SK-N-SH treated with all-trans-retinoic acid at 6 μM for 48 hours (cell line): ENCODE measurements at regions not wholly inside any gene's neighbourhood (a gene's known extent, or its start where the extent isn't known, plus 50 kb on each side); places are given as distances from the start of the nearest gene placed in this dataset.

Source experiments
- ATAC-seq: fragments of 200-7000 bp; cut with Tn5 transposase; 3 replicates; pipeline ENCODE4 v1.9.1; 2020; ENCODE audit warnings: mild to moderate bottlenecking, moderate library complexity
- BACH2 ChIP-seq: fragments of 250-450 bp; sonication (Bioruptor Pico); IDR thresholded peaks from 2 replicates; pipeline ENCODE4 v1.9.0; 2021; ENCODE audit warnings: mild to moderate bottlenecking, borderline replicate concordance
- CSDC2 ChIP-seq: fragments of 250-450 bp; sonication (Bioruptor Pico); IDR thresholded peaks from 2 replicates; pipeline ENCODE4 v1.5.0; 2020; ENCODE audit warnings: mild to moderate bottlenecking, moderate library complexity
- ESRRG ChIP-seq: fragments of 250-450 bp; sonication (Bioruptor Pico); IDR thresholded peaks from 2 replicates; pipeline ENCODE4 v1.6.1; 2021; ENCODE audit warnings: mild to moderate bottlenecking
- GLIS3 ChIP-seq: fragments of 250-450 bp; sonication (Bioruptor Pico); IDR thresholded peaks from 2 replicates; pipeline ENCODE4 v1.5.0; 2020; ENCODE audit warnings: mild to moderate bottlenecking, moderate library complexity
- ISL1 ChIP-seq: fragments of 250-450 bp; sonication (Bioruptor Pico); IDR thresholded peaks from 2 replicates; pipeline ENCODE4 v2.1.2; 2022; ENCODE audit warnings: mild to moderate bottlenecking, moderate library complexity
- OSR1 ChIP-seq: fragments of 250-450 bp; sonication (Bioruptor Pico); IDR thresholded peaks from 2 replicates; pipeline ENCODE4 v1.8.0; 2022; ENCODE audit warnings: moderate library complexity, mild to moderate bottlenecking, inconsistent platforms
- PPARA ChIP-seq: fragments of 250-450 bp; sonication (Bioruptor Pico); IDR thresholded peaks from 2 replicates; pipeline ENCODE4 v1.5.0; 2020; ENCODE audit warnings: mild to moderate bottlenecking, borderline replicate concordance
- RARB ChIP-seq: fragments of 250-450 bp; sonication (Bioruptor Pico); IDR thresholded peaks from 2 replicates; pipeline ENCODE4 v1.8.0; 2021; ENCODE audit warnings: mild to moderate bottlenecking, moderate library complexity
- SNAI2 ChIP-seq: fragments of 250-450 bp; sonication (Bioruptor Pico); IDR thresholded peaks from 2 replicates; pipeline ENCODE4 v1.5.0; 2020; ENCODE audit warnings: mild to moderate bottlenecking, moderate library complexity
- TCF4 ChIP-seq: fragments of 250-450 bp; sonication (Bioruptor Pico); IDR thresholded peaks from 2 replicates; pipeline ENCODE4 v1.8.0; 2021; ENCODE audit warnings: mild to moderate bottlenecking, moderate library complexity, borderline replicate concordance
- TOX ChIP-seq: fragments of 250-450 bp; sonication (Bioruptor Pico); IDR thresholded peaks from 2 replicates; pipeline ENCODE4 v1.8.0; 2021; ENCODE audit warnings: mild to moderate bottlenecking, moderate library complexity, borderline replicate concordance
- ZC3H10 ChIP-seq: fragments of 250-450 bp; sonication (Bioruptor Pico); IDR thresholded peaks from 2 replicates; pipeline ENCODE4 v1.5.1; 2021; ENCODE audit warnings: mild to moderate bottlenecking, moderate library complexity
- ZFP3 ChIP-seq: fragments of 250-450 bp; sonication (Bioruptor Pico); IDR thresholded peaks from 2 replicates; pipeline ENCODE4 v1.5.0; 2020; ENCODE audit warnings: mild to moderate bottlenecking, moderate library complexity
- ZFP30 ChIP-seq: fragments of 450-650 bp; formaldehyde crosslinking; IDR thresholded peaks from 2 replicates; pipeline ENCODE4 v1.5.0; 2022; ENCODE audit warnings: mild to moderate bottlenecking, moderate library complexity
- ZNF70 ChIP-seq: fragments of 450-650 bp; formaldehyde crosslinking; IDR thresholded peaks from 2 replicates; pipeline ENCODE4 v1.5.0; 2020; ENCODE audit warnings: mild to moderate bottlenecking, moderate library complexity
- TF ChIP-seq, protein P1 (sequence below): fragments of 250-450 bp; sonication (Bioruptor Pico); IDR thresholded peaks from 2 replicates; pipeline ENCODE4 v1.5.0; 2020; ENCODE audit warnings: mild to moderate bottlenecking, moderate library complexity
- TF ChIP-seq, protein P2 (sequence below): fragments of 250-450 bp; sonication (Bioruptor Pico); IDR thresholded peaks from 2 replicates; pipeline ENCODE4 v1.5.1; 2021; ENCODE audit warnings: mild to moderate bottlenecking, moderate library complexity
- TF ChIP-seq, protein P3 (sequence below): fragments of 250-450 bp; sonication (Bioruptor Pico); IDR thresholded peaks from 2 replicates; pipeline ENCODE4 v1.8.0; 2021; ENCODE audit warnings: low read depth, mild to moderate bottlenecking, moderate library complexity, borderline replicate concordance
- TF ChIP-seq, protein P4 (sequence below): fragments of 250-450 bp; sonication (Bioruptor Pico); IDR thresholded peaks from 2 replicates; pipeline ENCODE4 v1.5.1; 2020; ENCODE audit warnings: low read depth, mild to moderate bottlenecking, moderate library complexity
- TF ChIP-seq, protein P5 (sequence below): fragments of 250-450 bp; sonication (Bioruptor Pico); IDR thresholded peaks from 2 replicates; pipeline ENCODE4 v1.8.0; 2020; ENCODE audit warnings: mild to moderate bottlenecking, moderate library complexity, borderline replicate concordance

DNA sequence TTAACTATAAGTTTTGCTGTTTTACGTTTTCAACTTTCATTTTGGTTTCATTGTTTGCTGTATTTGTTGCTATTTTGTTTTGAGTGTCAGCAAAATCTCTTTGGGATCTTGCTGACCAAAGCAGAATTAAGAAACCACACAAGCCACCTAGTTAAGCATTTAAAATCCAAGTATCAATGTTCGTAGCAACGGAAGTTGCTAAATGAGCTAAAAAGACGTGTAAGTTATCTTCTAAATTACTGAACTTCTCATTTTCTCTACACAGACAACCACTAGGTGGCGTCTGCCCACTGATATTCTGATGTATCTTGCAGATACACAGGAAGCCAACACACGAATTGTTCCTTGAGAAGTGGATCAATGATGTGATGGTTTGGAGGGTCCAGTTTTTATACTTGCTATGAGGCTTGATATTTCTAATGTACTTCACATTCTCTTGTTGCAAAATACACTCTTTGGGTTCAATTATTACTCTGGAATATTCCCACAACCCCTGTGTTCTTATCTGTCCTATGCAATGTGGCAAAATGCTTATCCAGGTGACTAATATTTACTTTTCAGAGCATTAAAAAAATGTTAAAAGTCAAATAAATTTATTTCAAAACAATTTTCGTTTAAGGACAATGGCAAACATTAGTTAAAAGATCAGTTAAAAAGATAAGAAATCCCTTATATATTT is 250.5 kb downstream of the TECRL start (continued):
- TF ChIP-seq TCF4 (CRISPR knock-in tag): no peak

DNA sequence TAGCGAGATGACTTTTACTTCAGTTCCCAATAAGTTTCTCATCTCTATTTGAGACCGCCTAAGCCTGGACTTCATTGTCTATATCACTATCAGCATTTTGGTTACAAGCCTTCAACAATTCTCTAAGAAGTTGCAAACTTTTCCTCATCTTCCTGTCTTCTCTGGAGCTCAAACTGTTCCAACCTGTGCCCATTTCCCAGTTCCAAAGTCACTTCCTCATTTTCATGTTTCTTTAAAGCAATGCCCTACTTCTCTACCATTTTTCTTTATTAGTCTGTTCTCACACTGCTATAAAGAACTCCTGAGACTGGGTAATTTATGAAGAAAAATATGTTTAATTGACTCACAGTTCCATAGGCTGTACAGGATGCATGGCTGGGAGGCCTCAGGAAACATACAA is 251.9 kb downstream of the TECRL start:
- TF ChIP-seq, protein P1, sequence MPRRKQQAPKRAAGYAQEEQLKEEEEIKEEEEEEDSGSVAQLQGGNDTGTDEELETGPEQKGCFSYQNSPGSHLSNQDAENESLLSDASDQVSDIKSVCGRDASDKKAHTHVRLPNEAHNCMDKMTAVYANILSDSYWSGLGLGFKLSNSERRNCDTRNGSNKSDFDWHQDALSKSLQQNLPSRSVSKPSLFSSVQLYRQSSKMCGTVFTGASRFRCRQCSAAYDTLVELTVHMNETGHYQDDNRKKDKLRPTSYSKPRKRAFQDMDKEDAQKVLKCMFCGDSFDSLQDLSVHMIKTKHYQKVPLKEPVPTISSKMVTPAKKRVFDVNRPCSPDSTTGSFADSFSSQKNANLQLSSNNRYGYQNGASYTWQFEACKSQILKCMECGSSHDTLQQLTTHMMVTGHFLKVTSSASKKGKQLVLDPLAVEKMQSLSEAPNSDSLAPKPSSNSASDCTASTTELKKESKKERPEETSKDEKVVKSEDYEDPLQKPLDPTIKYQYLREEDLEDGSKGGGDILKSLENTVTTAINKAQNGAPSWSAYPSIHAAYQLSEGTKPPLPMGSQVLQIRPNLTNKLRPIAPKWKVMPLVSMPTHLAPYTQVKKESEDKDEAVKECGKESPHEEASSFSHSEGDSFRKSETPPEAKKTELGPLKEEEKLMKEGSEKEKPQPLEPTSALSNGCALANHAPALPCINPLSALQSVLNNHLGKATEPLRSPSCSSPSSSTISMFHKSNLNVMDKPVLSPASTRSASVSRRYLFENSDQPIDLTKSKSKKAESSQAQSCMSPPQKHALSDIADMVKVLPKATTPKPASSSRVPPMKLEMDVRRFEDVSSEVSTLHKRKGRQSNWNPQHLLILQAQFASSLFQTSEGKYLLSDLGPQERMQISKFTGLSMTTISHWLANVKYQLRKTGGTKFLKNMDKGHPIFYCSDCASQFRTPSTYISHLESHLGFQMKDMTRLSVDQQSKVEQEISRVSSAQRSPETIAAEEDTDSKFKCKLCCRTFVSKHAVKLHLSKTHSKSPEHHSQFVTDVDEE: no peak
- TF ChIP-seq RARB (CRISPR knock-in tag) (no peak), SNAI2 (CRISPR knock-in tag) (no peak), TCF4 (CRISPR knock-in tag) (no peak), BACH2 (CRISPR knock-in tag) (no peak), ZC3H10 (CRISPR knock-in tag) (no peak), GLIS3 (CRISPR knock-in tag) (no peak), TOX (CRISPR knock-in tag) (no peak), ISL1 (CRISPR knock-in tag) (no peak), ZNF70 (no peak), CSDC2 (CRISPR knock-in tag) (no peak)
- TF ChIP-seq, protein P2, sequence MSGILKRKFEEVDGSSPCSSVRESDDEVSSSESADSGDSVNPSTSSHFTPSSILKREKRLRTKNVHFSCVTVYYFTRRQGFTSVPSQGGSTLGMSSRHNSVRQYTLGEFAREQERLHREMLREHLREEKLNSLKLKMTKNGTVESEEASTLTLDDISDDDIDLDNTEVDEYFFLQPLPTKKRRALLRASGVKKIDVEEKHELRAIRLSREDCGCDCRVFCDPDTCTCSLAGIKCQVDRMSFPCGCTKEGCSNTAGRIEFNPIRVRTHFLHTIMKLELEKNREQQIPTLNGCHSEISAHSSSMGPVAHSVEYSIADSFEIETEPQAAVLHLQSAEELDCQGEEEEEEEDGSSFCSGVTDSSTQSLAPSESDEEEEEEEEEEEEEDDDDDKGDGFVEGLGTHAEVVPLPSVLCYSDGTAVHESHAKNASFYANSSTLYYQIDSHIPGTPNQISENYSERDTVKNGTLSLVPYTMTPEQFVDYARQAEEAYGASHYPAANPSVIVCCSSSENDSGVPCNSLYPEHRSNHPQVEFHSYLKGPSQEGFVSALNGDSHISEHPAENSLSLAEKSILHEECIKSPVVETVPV (CRISPR knock-in tag): no peak
- TF ChIP-seq, protein P3, sequence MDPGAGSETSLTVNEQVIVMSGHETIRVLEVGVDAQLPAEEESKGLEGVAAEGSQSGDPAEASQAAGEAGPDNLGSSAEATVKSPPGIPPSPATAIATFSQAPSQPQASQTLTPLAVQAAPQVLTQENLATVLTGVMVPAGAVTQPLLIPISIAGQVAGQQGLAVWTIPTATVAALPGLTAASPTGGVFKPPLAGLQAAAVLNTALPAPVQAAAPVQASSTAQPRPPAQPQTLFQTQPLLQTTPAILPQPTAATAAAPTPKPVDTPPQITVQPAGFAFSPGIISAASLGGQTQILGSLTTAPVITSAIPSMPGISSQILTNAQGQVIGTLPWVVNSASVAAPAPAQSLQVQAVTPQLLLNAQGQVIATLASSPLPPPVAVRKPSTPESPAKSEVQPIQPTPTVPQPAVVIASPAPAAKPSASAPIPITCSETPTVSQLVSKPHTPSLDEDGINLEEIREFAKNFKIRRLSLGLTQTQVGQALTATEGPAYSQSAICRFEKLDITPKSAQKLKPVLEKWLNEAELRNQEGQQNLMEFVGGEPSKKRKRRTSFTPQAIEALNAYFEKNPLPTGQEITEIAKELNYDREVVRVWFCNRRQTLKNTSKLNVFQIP: no peak
- TF ChIP-seq, all 23 proteins: peak for 0
- no peak for ATAC-seq

DNA sequence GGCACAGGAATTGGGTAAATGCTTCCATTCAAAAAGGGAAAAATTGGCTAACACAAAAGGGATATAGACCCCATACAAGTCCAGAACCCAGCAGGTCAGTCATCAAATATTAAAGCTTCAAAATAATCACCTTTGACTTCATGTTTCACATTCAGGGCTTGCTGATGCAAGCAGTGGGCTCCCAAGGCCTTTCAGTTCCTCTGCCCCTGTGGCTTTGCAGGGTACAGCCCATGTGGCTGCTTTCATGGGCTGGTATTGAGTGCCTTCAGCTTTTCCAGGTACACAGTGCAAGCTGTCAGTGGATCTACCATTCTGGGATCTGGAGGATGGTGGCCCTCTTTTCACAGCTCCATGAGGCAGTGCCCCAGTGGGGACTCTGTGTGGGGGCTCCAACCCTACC is 253.0 kb downstream of the TECRL start:
- TF ChIP-seq, protein P4, sequence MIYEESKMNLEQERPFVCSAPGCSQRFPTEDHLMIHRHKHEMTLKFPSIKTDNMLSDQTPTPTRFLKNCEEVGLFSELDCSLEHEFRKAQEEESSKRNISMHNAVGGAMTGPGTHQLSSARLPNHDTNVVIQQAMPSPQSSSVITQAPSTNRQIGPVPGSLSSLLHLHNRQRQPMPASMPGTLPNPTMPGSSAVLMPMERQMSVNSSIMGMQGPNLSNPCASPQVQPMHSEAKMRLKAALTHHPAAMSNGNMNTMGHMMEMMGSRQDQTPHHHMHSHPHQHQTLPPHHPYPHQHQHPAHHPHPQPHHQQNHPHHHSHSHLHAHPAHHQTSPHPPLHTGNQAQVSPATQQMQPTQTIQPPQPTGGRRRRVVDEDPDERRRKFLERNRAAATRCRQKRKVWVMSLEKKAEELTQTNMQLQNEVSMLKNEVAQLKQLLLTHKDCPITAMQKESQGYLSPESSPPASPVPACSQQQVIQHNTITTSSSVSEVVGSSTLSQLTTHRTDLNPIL (CRISPR knock-in tag): no peak
- no peak for TF ChIP-seq PPARA (CRISPR knock-in tag)
- no peak for TF ChIP-seq ZFP3 (CRISPR knock-in tag)
- TF ChIP-seq GLIS3 (CRISPR knock-in tag): no peak
- TF ChIP-seq, protein P5, sequence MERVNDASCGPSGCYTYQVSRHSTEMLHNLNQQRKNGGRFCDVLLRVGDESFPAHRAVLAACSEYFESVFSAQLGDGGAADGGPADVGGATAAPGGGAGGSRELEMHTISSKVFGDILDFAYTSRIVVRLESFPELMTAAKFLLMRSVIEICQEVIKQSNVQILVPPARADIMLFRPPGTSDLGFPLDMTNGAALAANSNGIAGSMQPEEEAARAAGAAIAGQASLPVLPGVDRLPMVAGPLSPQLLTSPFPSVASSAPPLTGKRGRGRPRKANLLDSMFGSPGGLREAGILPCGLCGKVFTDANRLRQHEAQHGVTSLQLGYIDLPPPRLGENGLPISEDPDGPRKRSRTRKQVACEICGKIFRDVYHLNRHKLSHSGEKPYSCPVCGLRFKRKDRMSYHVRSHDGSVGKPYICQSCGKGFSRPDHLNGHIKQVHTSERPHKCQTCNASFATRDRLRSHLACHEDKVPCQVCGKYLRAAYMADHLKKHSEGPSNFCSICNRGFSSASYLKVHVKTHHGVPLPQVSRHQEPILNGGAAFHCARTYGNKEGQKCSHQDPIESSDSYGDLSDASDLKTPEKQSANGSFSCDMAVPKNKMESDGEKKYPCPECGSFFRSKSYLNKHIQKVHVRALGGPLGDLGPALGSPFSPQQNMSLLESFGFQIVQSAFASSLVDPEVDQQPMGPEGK (CRISPR knock-in tag): no peak
- TF ChIP-seq ZFP30 (CRISPR knock-in tag): no peak
- TF ChIP-seq, protein P2 (CRISPR knock-in tag): no peak
- TF ChIP-seq, protein P3: no peak
- no peak for TF ChIP-seq TCF4 (CRISPR knock-in tag)
- TF ChIP-seq ZNF70: no peak
- no peak for TF ChIP-seq ESRRG
- TF ChIP-seq OSR1 (CRISPR knock-in tag): no peak

More for the DNA sequence above, 253.0 kb downstream of the TECRL start:
- no peak for ATAC-seq
